ENCODE measurements at regions not wholly inside any gene's neighbourhood (a gene's known extent, or its start where the extent isn't known, plus 50 kb on each side); places are given as distances from the start of the nearest gene placed in this dataset.

- no peaks in the 10 kb centered on the region for H4K20me1 ChIP-seq (replicated peaks; ENCODE audit: insufficient read depth)
- H2AFZ ChIP-seq: 0 out of 2 replicates have a peak overlapping the region, but pooled peaks have one; percentile 45
- H3K4me3 ChIP-seq: no peak overlapping the region
- DNase-seq (ENCODE audit: low spot score) (no peak), ATAC-seq (no peak)
- Mint-ChIP-seq H3K27ac (no peak overlapping the region), H3K4me3 (no peak overlapping the region), H3K9me3 (no peaks in the 10 kb centered on the region), H3K4me1 (peaks cover 8% of the 10 kb centered on the region; the same call in 2 of the 3 replicates), H3K36me3 (ENCODE audit: low read depth) (no peaks in the 10 kb centered on the region), H3K27me3 (ENCODE audit: insufficient read depth, low read depth, poor library complexity) (no peaks in the 10 kb centered on the region)
- peaks cover 20% of the 10 kb centered on the region for H3K9me2 ChIP-seq (ENCODE audit: insufficient read depth)
- H3K4me1 ChIP-seq (ENCODE audit: insufficient read depth): no peaks in the 10 kb centered on the region
- no peaks in the 10 kb centered on the region for H3K27me3 ChIP-seq (ENCODE audit: insufficient read depth)
- no peaks in the 10 kb centered on the region for H3K79me2 ChIP-seq (replicated peaks; ENCODE audit: insufficient read depth)
- H3K27ac ChIP-seq (ENCODE audit: low read depth): no peak overlapping the region
- H3F3A ChIP-seq (replicated peaks; ENCODE audit: low read depth): no peaks in the 10 kb centered on the region
- TF ChIP-seq CREB1 (CRISPR knock-in tag; IDR thresholded peaks at IDR 0.05; ENCODE audit: low read depth) (no peak), CTCF (conservative IDR thresholded peaks at IDR 0.05; ENCODE audit: low read depth in 2 of 2) (no peak), ETS1 (IDR thresholded peaks at IDR 0.05) (no peak), POLR2AphosphoS5 (IDR thresholded peaks at IDR 0.05; ENCODE audit: low read depth) (no peak), NANOG (IDR thresholded peaks at IDR 0.05; ENCODE audit: borderline replicate concordance) (no peak), ZNF114 (CRISPR knock-in tag; IDR thresholded peaks at IDR 0.05) (no peak), ZNF462 (CRISPR knock-in tag; IDR thresholded peaks at IDR 0.05) (no peak), REST (IDR thresholded peaks at IDR 0.05; ENCODE audit: unreplicated experiment) (no peak), STAT1 (IDR thresholded peaks at IDR 0.05; ENCODE audit: unreplicated experiment) (no peak), ZNF331 (CRISPR knock-in tag; IDR thresholded peaks at IDR 0.05; ENCODE audit: low read depth) (no peak), JUNB (IDR thresholded peaks at IDR 0.05; ENCODE audit: unreplicated experiment) (no peak), EZH2phosphoT487 (IDR thresholded peaks at IDR 0.05; ENCODE audit: unreplicated experiment) (no peak), EZH2 (IDR thresholded peaks at IDR 0.05; ENCODE audit: low read depth, unreplicated experiment) (no peak)
- no peaks in the 10 kb centered on the region for H3K36me3 ChIP-seq (ENCODE audit: insufficient read depth)
- H3K4me2 ChIP-seq: no peak overlapping the region
These were observed 310.5 kb downstream of the ETNK1 start for GRCh38 chr12:22935501-22935900.

Data from GM23338 (cell line).